Osteocyte (in vitro differentiated cells): ENCODE measurements at regions not wholly inside any gene's neighbourhood (a gene's known extent, or its start where the extent isn't known, plus 50 kb on each side); places are given as distances from the start of the nearest gene placed in this dataset.

ENCODE experiments used
- DNase-seq: peaks from one replicate; pipeline ENCODE4 v3.0.0; 2021; ENCODE audit warnings: mixed read lengths; ENCODE audit not compliant: unreplicated experiment; ENCODE audit errors: extremely low spot score
- H3K27ac Mint-ChIP-seq: one replicate; pipeline ENCODE4 v1.8.0; 2021; ENCODE audit warnings: mild to moderate bottlenecking, mixed read lengths; ENCODE audit not compliant: unreplicated experiment
- H3K27me3 Mint-ChIP-seq: one replicate; pipeline ENCODE4 v1.8.0; 2021; ENCODE audit warnings: mixed read lengths; ENCODE audit not compliant: unreplicated experiment
- H3K36me3 Mint-ChIP-seq: one replicate; pipeline ENCODE4 v1.8.0; 2021; ENCODE audit warnings: mixed read lengths; ENCODE audit not compliant: unreplicated experiment
- H3K4me1 Mint-ChIP-seq: one replicate; pipeline ENCODE4 v1.8.0; 2021; ENCODE audit warnings: mixed read lengths; ENCODE audit not compliant: unreplicated experiment
- H3K4me3 Mint-ChIP-seq: one replicate; pipeline ENCODE4 v1.8.0; 2021; ENCODE audit warnings: mild to moderate bottlenecking, moderate library complexity, mixed read lengths; ENCODE audit not compliant: unreplicated experiment
- H3K9me3 Mint-ChIP-seq: one replicate; pipeline ENCODE4 v1.8.0; 2021; ENCODE audit warnings: mixed read lengths; ENCODE audit not compliant: unreplicated experiment
- TF ChIP-seq, protein P1 (sequence below): fragments of 200-600 bp; sonication (generic); IDR thresholded peaks from 2 replicates; pipeline ENCODE4 v1.5.0; 2021; ENCODE audit warnings: antibody characterized with exemption, mild to moderate bottlenecking, moderate library complexity

DNA sequence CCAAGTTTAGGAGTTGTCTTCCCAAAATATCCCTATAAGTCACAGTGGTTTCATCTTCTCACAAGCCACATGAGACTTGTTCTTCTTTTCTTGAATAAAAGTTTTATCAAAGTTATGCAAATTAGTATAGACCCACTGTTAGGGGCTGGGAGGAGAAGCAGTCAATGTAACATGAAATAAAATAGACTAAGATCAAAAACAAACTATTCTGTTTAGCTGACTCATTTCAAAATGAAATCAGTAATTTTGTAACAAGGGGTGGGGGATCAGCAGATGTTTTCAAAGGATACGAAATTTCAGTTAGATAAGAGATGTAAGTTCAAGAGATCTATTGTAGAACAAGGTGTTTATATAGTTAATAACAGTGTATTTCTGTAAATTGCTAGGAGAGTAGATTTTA lies 339.6 kb upstream of the PRDM1 start:
- DNase-seq: no peak
- TF ChIP-seq, protein P1, sequence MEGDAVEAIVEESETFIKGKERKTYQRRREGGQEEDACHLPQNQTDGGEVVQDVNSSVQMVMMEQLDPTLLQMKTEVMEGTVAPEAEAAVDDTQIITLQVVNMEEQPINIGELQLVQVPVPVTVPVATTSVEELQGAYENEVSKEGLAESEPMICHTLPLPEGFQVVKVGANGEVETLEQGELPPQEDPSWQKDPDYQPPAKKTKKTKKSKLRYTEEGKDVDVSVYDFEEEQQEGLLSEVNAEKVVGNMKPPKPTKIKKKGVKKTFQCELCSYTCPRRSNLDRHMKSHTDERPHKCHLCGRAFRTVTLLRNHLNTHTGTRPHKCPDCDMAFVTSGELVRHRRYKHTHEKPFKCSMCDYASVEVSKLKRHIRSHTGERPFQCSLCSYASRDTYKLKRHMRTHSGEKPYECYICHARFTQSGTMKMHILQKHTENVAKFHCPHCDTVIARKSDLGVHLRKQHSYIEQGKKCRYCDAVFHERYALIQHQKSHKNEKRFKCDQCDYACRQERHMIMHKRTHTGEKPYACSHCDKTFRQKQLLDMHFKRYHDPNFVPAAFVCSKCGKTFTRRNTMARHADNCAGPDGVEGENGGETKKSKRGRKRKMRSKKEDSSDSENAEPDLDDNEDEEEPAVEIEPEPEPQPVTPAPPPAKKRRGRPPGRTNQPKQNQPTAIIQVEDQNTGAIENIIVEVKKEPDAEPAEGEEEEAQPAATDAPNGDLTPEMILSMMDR: no peak
- peaks cover 11% of the 10 kb centered on the region for H3K27me3 Mint-ChIP-seq
- H3K36me3 Mint-ChIP-seq: no peaks in the 10 kb centered on the region
- no peaks in the 10 kb centered on the region for H3K4me1 Mint-ChIP-seq
- H3K9me3 Mint-ChIP-seq: no peaks in the 10 kb centered on the region
- no peak overlapping the region for H3K27ac Mint-ChIP-seq
- H3K4me3 Mint-ChIP-seq: no peak overlapping the region

DNA sequence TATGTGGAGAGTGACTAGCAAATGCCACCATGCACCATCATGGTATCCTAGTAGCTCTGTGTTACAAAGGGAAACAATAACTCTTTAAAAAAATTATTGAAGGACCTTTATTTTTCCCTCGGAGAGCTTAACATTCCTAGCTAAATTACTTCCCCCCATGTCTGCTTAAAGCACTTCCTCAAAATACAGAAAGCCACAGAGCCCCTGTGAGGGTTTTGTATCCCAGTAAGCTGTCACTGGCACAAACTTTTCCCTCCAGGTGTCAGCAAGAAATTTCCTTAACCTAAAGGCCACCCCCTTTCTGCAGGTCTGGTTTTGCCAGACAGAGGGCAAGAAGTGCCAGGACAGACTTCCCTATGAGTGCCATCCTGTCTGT lies 340.0 kb upstream of the PRDM1 start:
- Mint-ChIP-seq H3K27ac (no peak overlapping the region), H3K4me3 (no peak overlapping the region), H3K27me3 (peaks cover 11% of the 10 kb centered on the region), H3K9me3 (no peaks in the 10 kb centered on the region), H3K4me1 (no peaks in the 10 kb centered on the region), H3K36me3 (no peaks in the 10 kb centered on the region)
- TF ChIP-seq, protein P1: no peak
- DNase-seq: no peak

DNA sequence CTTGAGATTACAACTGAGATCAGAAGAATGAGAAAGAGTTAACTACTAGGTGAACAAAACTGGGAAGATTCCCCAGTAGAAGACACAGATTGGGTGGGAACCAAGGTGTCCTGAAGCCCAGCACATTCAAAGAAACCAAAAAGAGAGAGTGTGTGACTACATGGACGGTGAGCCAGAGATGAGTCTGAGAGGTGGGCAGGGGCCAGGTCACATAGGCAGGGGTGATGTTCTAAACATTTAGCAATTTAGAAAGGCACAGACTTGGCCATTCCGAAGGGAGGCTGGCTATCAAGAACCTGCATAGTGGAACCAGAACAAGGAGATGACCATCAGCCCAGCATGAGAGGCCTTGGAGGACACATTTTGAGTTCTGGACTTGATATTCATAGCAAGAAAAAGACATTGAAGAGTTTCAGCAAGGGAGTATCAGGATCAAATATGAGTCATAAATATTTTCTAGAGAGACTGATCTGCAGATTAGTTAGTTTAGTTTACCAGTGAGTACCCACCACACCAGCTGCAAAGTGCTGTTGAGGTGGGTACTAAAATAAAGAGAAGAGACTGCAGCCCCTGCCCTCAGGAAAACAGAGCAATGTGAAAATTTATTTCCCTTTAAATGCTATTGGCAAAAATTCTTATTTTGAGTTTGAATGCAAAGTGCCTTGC lies 340.5 kb upstream of the PRDM1 start:
- no peaks in the 10 kb centered on the region for H3K36me3 Mint-ChIP-seq
- DNase-seq: no peak
- H3K4me3 Mint-ChIP-seq: no peak overlapping the region
- H3K27ac Mint-ChIP-seq: no peak overlapping the region
- TF ChIP-seq, protein P1: no peak
- no peaks in the 10 kb centered on the region for H3K9me3 Mint-ChIP-seq
- H3K27me3 Mint-ChIP-seq: peaks cover 10% of the 10 kb centered on the region
- no peaks in the 10 kb centered on the region for H3K4me1 Mint-ChIP-seq

DNA sequence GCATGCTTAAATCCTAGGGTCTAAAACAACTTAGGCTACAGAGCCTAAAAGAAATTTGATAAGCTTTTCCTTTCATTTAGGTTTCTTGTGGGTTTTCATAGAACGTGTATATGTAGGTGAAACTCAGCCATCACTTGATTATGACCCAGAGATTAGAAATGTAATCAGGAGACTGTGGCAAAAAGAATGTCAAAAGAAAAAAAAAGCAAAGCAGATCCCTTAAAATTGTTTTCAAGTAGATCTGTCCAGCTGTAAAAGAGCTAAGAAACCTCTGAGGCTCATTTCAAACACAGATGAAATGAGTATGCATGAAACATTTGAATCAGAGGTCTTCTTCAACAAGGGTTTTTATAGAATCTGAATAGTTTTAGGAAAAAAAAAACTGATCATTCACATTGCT lies 341.3 kb upstream of the PRDM1 start:
- no peak overlapping the region for H3K27ac Mint-ChIP-seq
- H3K4me3 Mint-ChIP-seq: no peak overlapping the region
- no peaks in the 10 kb centered on the region for H3K36me3 Mint-ChIP-seq
- no peak for DNase-seq
- TF ChIP-seq, protein P1: no peak
- peaks cover 8% of the 10 kb centered on the region for H3K27me3 Mint-ChIP-seq
- no peaks in the 10 kb centered on the region for H3K9me3 Mint-ChIP-seq
- no peaks in the 10 kb centered on the region for H3K4me1 Mint-ChIP-seq

DNA sequence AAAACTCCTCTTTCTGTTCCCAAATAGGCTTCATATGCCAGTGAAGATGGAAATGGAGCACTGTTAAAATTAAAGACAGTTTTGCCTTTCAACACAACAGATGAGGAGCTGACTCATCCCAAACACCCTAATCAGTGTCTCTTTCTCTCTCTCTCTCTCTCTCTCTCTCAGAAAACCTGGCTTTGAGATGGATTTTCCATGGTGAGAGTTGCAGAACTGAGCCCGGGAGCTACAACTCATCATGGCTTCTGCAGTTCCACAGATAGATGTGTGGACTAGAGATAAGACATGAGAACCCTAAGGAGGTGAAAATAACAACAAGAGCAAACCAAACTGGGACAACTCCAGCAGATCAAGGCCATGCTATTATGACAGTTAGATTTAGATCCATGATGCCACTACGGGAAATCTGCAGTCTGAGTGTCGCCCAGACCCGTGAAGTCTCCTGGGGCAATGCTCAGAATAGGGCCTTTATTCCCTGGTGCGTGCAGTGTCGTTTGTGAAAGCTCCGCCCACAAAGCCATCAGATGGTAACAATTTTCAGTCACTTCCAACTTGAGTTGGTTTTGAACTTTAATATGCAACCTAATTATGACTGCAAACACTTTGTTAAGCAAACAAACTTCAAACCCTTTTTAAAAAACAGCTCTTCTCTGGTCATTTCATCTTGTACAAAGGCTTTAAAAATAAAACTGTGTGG lies 338.2 kb upstream of the PREP start:
- TF ChIP-seq, protein P1: no peak
- no peak overlapping the region for H3K4me3 Mint-ChIP-seq
- H3K4me1 Mint-ChIP-seq: no peaks in the 10 kb centered on the region
- no peak for DNase-seq
- no peak overlapping the region for H3K27ac Mint-ChIP-seq
- peaks cover 2% of the 10 kb centered on the region for H3K27me3 Mint-ChIP-seq
- H3K9me3 Mint-ChIP-seq: peaks cover 7% of the 10 kb centered on the region
- no peaks in the 10 kb centered on the region for H3K36me3 Mint-ChIP-seq
